Neural cell (in vitro differentiated cells): ENCODE measurements at regions not wholly inside any gene's neighbourhood (a gene's known extent, or its start where the extent isn't known, plus 50 kb on each side); places are given as distances from the start of the nearest gene placed in this dataset.

Experiments
- H2AFZ ChIP-seq: fragments of 200-600, 300-800 bp; sonication (generic), shearing (Covaris generic); 2 replicates; pipeline ENCODE4 v1.6.0; 2014; ENCODE audit warnings: low read depth, mild to moderate bottlenecking, antibody characterized with exemption, low read length, moderate library complexity
- H3F3A ChIP-seq: fragments of 200-600 bp; shearing (Covaris generic); 2 replicates; pipeline ENCODE4 v1.6.1; 2016; ENCODE audit warnings: mild to moderate bottlenecking, moderate library complexity, mixed read lengths, antibody characterized with exemption, low read length; ENCODE audit not compliant: insufficient read depth, poor library complexity, severe bottlenecking
- H3K27ac ChIP-seq: fragments of 200-600, 300-800 bp; sonication (generic), shearing (Covaris generic); 2 replicates; pipeline ENCODE4 v1.5.1; 2014; ENCODE audit warnings: mild to moderate bottlenecking, low read length, moderate library complexity
- H3K27me3 ChIP-seq: fragments of 300-800, 200-600 bp; sonication (generic), shearing (Covaris generic); 2 replicates; pipeline ENCODE4 v1.6.0; 2014; ENCODE audit warnings: mild to moderate bottlenecking, low read depth, low read length, moderate library complexity; ENCODE audit not compliant: insufficient read depth
- H3K36me3 ChIP-seq: fragments of 300-800, 200-600 bp; sonication (generic), shearing (Covaris generic); 2 replicates; pipeline ENCODE4 v1.5.1; 2014; ENCODE audit warnings: mild to moderate bottlenecking, antibody characterized with exemption, low read length, moderate library complexity; ENCODE audit not compliant: insufficient read depth
- H3K4me2 ChIP-seq: fragments of 300-800, 200-600 bp; sonication (generic), shearing (Covaris generic); 2 replicates; pipeline ENCODE4 v1.6.0; 2014; ENCODE audit warnings: mild to moderate bottlenecking, low read length
- H3K4me3 ChIP-seq: fragments of 300-800, 200-600 bp; sonication (generic), shearing (Covaris generic); 2 replicates; pipeline ENCODE4 v1.5.1; 2014; ENCODE audit warnings: mild to moderate bottlenecking, low read length, moderate library complexity
- H3K79me2 ChIP-seq: fragments of 200-600 bp; shearing (Covaris generic); replicated peaks from 2 replicates; pipeline ENCODE4 v1.6.0; 2014; ENCODE audit warnings: mild to moderate bottlenecking, low read length, moderate library complexity; ENCODE audit not compliant: insufficient read depth
- H3K9ac ChIP-seq: fragments of 300-800, 200-600 bp; sonication (generic), shearing (Covaris generic); 2 replicates; pipeline ENCODE4 v1.6.1; 2016; ENCODE audit warnings: mild to moderate bottlenecking, low read length, mixed read lengths
- H3K9me2 ChIP-seq: fragments of 200-600 bp; shearing (Covaris generic); 2 replicates; pipeline ENCODE4 v1.6.1; 2016; ENCODE audit warnings: mild to moderate bottlenecking, low read length, mixed read lengths; ENCODE audit not compliant: insufficient read depth
- H3K9me3 ChIP-seq: fragments of 200-600, 300-800 bp; sonication (generic), shearing (Covaris generic); 2 replicates; pipeline ENCODE4 v1.6.1; 2016; ENCODE audit warnings: mild to moderate bottlenecking, mixed run types, low read length, moderate library complexity, mixed read lengths
- H4K20me1 ChIP-seq: fragments of 200-600 bp; shearing (Covaris generic); 2 replicates; pipeline ENCODE4 v1.6.1; 2016; ENCODE audit warnings: mild to moderate bottlenecking, mixed run types; ENCODE audit not compliant: insufficient read depth
- CTCF ChIP-seq: fragments of 450-650 bp; IDR thresholded peaks from 2 replicates; pipeline ENCODE4 v1.5.1; 2014; ENCODE audit warnings: antibody characterized with exemption, mild to moderate bottlenecking, moderate library complexity; ENCODE audit not compliant: poor library complexity, severe bottlenecking
- EP300 ChIP-seq: fragments of 450-650 bp; conservative IDR thresholded peaks from 2 replicates; pipeline ENCODE4 v1.6.1; 2014; ENCODE audit warnings: antibody characterized with exemption, mild to moderate bottlenecking, moderate library complexity; ENCODE audit not compliant: poor library complexity, severe bottlenecking
- EZH2 ChIP-seq: fragments of 200-600, 300-800 bp; shearing (Covaris generic), sonication (generic); IDR thresholded peaks from 2 replicates; pipeline ENCODE4 v1.6.1; 2014; ENCODE audit warnings: antibody characterized with exemption, low read length, borderline replicate concordance, mild to moderate bottlenecking; ENCODE audit not compliant: insufficient read depth, poor library complexity, severe bottlenecking
- MXI1 ChIP-seq: fragments of 450-650 bp; conservative IDR thresholded peaks from 2 replicates; pipeline ENCODE4 v1.6.1; 2014; ENCODE audit warnings: antibody characterized with exemption, mild to moderate bottlenecking; ENCODE audit not compliant: poor library complexity, severe bottlenecking
- POLR2AphosphoS5 ChIP-seq: IDR thresholded peaks from 2 replicates; pipeline ENCODE4 v1.6.1; 2012
- RAD21 ChIP-seq: fragments of 450-650 bp; conservative IDR thresholded peaks from 2 replicates; pipeline ENCODE4 v1.6.1; 2014; ENCODE audit warnings: antibody characterized with exemption, mild to moderate bottlenecking, moderate library complexity
- REST ChIP-seq: IDR thresholded peaks from 2 replicates; pipeline ENCODE4 v1.6.1; 2012; ENCODE audit warnings: borderline replicate concordance
- SMC3 ChIP-seq: fragments of 450-650 bp; conservative IDR thresholded peaks from 2 replicates; pipeline ENCODE4 v1.6.1; 2014; ENCODE audit warnings: antibody characterized with exemption, mild to moderate bottlenecking, moderate library complexity; ENCODE audit not compliant: poor library complexity
- TAF1 ChIP-seq: IDR thresholded peaks from 2 replicates; pipeline ENCODE4 v1.6.1; 2012; ENCODE audit warnings: low read depth

GRCh38 chr9:31535651-31536050 is 848.8 kb upstream of the ACO1 start:
- no peaks in the 10 kb centered on the region for H3K9me3 ChIP-seq
- H4K20me1 ChIP-seq, result no peaks in the 10 kb centered on the region
- H2AFZ ChIP-seq, result no peak overlapping the region
- no peaks in the 10 kb centered on the region for H3K36me3 ChIP-seq
- no peaks in the 10 kb centered on the region for H3K27me3 ChIP-seq
- no peak overlapping the region for H3K27ac ChIP-seq
- no peaks in the 10 kb centered on the region for H3F3A ChIP-seq
- H3K4me2 ChIP-seq, result no peak overlapping the region
- H3K9me2 ChIP-seq, result no peaks in the 10 kb centered on the region
- no peak overlapping the region for H3K9ac ChIP-seq
- H3K4me3 ChIP-seq, result no peak overlapping the region
- TF ChIP-seq RAD21, result no peak
- TF ChIP-seq EP300, result no peak
- TF ChIP-seq SMC3, result no peak
- no peak for TF ChIP-seq EZH2
- TF ChIP-seq MXI1, result no peak
- TF ChIP-seq REST, result no peak
- TF ChIP-seq TAF1, result no peak
- no peak for TF ChIP-seq CTCF
- no peak for TF ChIP-seq POLR2AphosphoS5
- H3K79me2 ChIP-seq, result no peaks in the 10 kb centered on the region

- no peaks in the 10 kb centered on the region for H3K36me3 ChIP-seq
- H3K27ac ChIP-seq, result no peak overlapping the region
- TF ChIP-seq SMC3 (no peak), TAF1 (no peak), MXI1 (no peak), EP300 (no peak), REST (no peak), POLR2AphosphoS5 (no peak), CTCF (no peak), EZH2 (no peak), RAD21 (no peak)
- no peaks in the 10 kb centered on the region for H3F3A ChIP-seq
- no peaks in the 10 kb centered on the region for H3K27me3 ChIP-seq
- no peak overlapping the region for H3K4me2 ChIP-seq
- no peak overlapping the region for H3K9ac ChIP-seq
- H3K9me2 ChIP-seq, result no peaks in the 10 kb centered on the region
- H2AFZ ChIP-seq, result no peak overlapping the region
- H3K9me3 ChIP-seq, result no peaks in the 10 kb centered on the region
- no peaks in the 10 kb centered on the region for H3K79me2 ChIP-seq
- H3K4me3 ChIP-seq, result no peak overlapping the region
- H4K20me1 ChIP-seq, result no peaks in the 10 kb centered on the region
These were observed 848.0 kb upstream of the ACO1 start for GRCh38 chr9:31536471-31536870.
